ENCODE measurements at regions not wholly inside any gene's neighbourhood (a gene's known extent, or its start where the extent isn't known, plus 50 kb on each side); places are given as distances from the start of the nearest gene placed in this dataset.

- no peak for DNase-seq
Observed at GRCh38 chr12:107411792-107412535, 273.6 kb upstream of the PWP1 start.

GRCh38 chr12:107415071-107415470, 270.5 kb upstream of the PWP1 start:
- no peak for DNase-seq

- no peak for DNase-seq
Observed at GRCh38 chr12:107415834-107416233, 269.8 kb upstream of the PWP1 start.

GRCh38 chr12:107417004-107417403, 268.6 kb upstream of the PWP1 start:
- DNase-seq, result no peak

GRCh38 chr12:107418981-107419380, 266.6 kb upstream of the PWP1 start:
- DNase-seq, result no peak

GRCh38 chr12:107423531-107423930, 262.1 kb upstream of the PWP1 start:
- DNase-seq, result no peak

- peak in 1 of 2 experiments; percentile 55 for DNase-seq
Observed at GRCh38 chr12:107429006-107429705, 256.4 kb upstream of the PWP1 start.

- no peak for DNase-seq
Observed at GRCh38 chr12:107431942-107432341, 253.7 kb upstream of the PWP1 start.

- DNase-seq, result no peak
Observed at GRCh38 chr12:107435072-107435471, 250.5 kb upstream of the PWP1 start.

GRCh38 chr12:107435520-107435919, 250.1 kb upstream of the PWP1 start:
- no peak for DNase-seq

GRCh38 chr12:107436376-107436775, 249.2 kb upstream of the PWP1 start:
- DNase-seq, result no peak

- DNase-seq, result no peak
Observed at GRCh38 chr12:107436836-107437235, 248.8 kb upstream of the PWP1 start.

GRCh38 chr12:107437954-107438353, 247.6 kb upstream of the PWP1 start:
- DNase-seq, result no peak

- DNase-seq, result no peak
Observed at GRCh38 chr12:107439026-107439738, 246.4 kb upstream of the PWP1 start.

- no peak for DNase-seq
Observed at GRCh38 chr12:107440606-107441005, 245.0 kb upstream of the PWP1 start.

GRCh38 chr12:107441665-107442300, 243.8 kb upstream of the PWP1 start:
- no peak for DNase-seq

GRCh38 chr12:107442326-107442987, 243.1 kb upstream of the PWP1 start:
- no peak for DNase-seq

GRCh38 chr12:107443320-107444090, 242.1 kb upstream of the PWP1 start:
- DNase-seq, result no peak

GRCh38 chr12:107444771-107445170, 240.8 kb upstream of the PWP1 start:
- no peak for DNase-seq

GRCh38 chr12:107446476-107446875, 239.1 kb upstream of the PWP1 start:
- no peak for DNase-seq

GRCh38 chr12:107447336-107447735, 238.3 kb upstream of the PWP1 start:
- DNase-seq, result no peak

- no peak for DNase-seq
Observed at GRCh38 chr12:107448198-107448597, 237.4 kb upstream of the PWP1 start.
